K562 (cell line): ENCODE measurements at regions not wholly inside any gene's neighbourhood (a gene's known extent, or its start where the extent isn't known, plus 50 kb on each side); places are given as distances from the start of the nearest gene placed in this dataset.

ENCODE experiments used
- ATAC-seq: fragments of 200-7000 bp; cut with Tn5 transposase; 3 replicates; pipeline ENCODE4 v1.9.1; 2020; ENCODE audit warnings: moderate library complexity
- BruUV-seq: library from RNA; stranded (reverse); fragments of 400-500 nt; replicated peaks from 2 replicates; lab custom pipeline; 2021; lab: Mats Ljungman, UMichigan
- CTCF ChIA-PET: fragments of 300-600 bp; formaldehyde crosslinking; extraction: SDS; loops from one replicate; lab custom pipeline; 2021; ENCODE audit warnings: low intra/inter-chr PET ratio; lab: Yijun Ruan, JAX
- POLR2A ChIA-PET: fragments of 300-600, 350-650 bp; sonication (Branson Sonifier 250); formaldehyde crosslinking; extraction: SDS; loops from one replicate; lab custom pipeline; 2021; ENCODE audit warnings: antibody characterized with exemption, inconsistent platforms; lab: Yijun Ruan, JAX
- DNase-seq, 4 experiments: peaks; one replicate each; pipeline versions ENCODE4 v3.0.0 to v3.0.0-alpha.2; 2011 to 2018; ENCODE audit warnings: low spot score in 3 of 4, mixed read lengths in 3 of 4; ENCODE audit errors: extremely low read depth in 1 of 4
- FAIRE-seq: peaks from 2 replicates; lab custom pipeline; 2011; peaks lifted over from hg19 to GRCh38; lab: Jason Lieb, UNC
- H2AFZ ChIP-seq: 2 replicates; pipeline ENCODE4 v1.6.0; 2011; ENCODE audit warnings: low read depth, low read length, control low read depth, inconsistent platforms
- H3K27ac ChIP-seq: fragments of 200-600 bp; 3 replicates; pipeline ENCODE4 v1.8.0; 2011; ENCODE audit warnings: low read depth, mild to moderate bottlenecking, control low read depth, inconsistent platforms, low read length, moderate library complexity, mixed read lengths; ENCODE audit errors: extremely low read depth
- H3K27me3 ChIP-seq, 2 experiments: fragments of 300-600 bp in 1 of 2; 2 replicates in 1 of 2; 3 replicates in 1 of 2; pipeline versions ENCODE4 v1.6.0 to v1.8.0; 2011; ENCODE audit warnings: inconsistent platforms in 2 of 2, low read length in 2 of 2, mild to moderate bottlenecking in 1 of 2, mixed read lengths in 1 of 2, moderate library complexity in 1 of 2; ENCODE audit not compliant: control insufficient read depth in 2 of 2, insufficient read depth in 2 of 2
- H3K36me3 ChIP-seq: fragments of 300-600 bp; 3 replicates; pipeline ENCODE4 v1.8.0; 2011; ENCODE audit warnings: mild to moderate bottlenecking, low read length, inconsistent platforms; ENCODE audit not compliant: control insufficient read depth, insufficient read depth
- H3K4me1 ChIP-seq, 2 experiments: fragments of 200-600 bp in 1 of 2; replicated peaks in 1 of 2; 2 replicates in 1 of 2; 3 replicates in 1 of 2; pipeline versions ENCODE4 v1.5.1 to v1.8.0; 2011; ENCODE audit warnings: inconsistent platforms in 2 of 2, low read length in 2 of 2, mild to moderate bottlenecking in 1 of 2, mixed read lengths in 1 of 2, moderate library complexity in 1 of 2; ENCODE audit not compliant: control insufficient read depth in 2 of 2, insufficient read depth in 2 of 2
- H3K4me2 ChIP-seq: 2 replicates; pipeline ENCODE4 v1.6.1; 2011; ENCODE audit warnings: low read length, control low read depth, inconsistent platforms, mixed read lengths; ENCODE audit not compliant: insufficient read depth
- H3K4me3 ChIP-seq: fragments of 200-600 bp; sonication (generic), shearing (Covaris generic); 2 replicates; pipeline ENCODE4 v1.5.1; 2016; ENCODE audit warnings: control low read depth, inconsistent platforms
- H3K79me2 ChIP-seq: fragments of 200-600 bp; 3 replicates; pipeline ENCODE4 v1.8.0; 2011; ENCODE audit warnings: low read length, inconsistent platforms; ENCODE audit not compliant: control insufficient read depth, insufficient read depth
- H3K9ac ChIP-seq, 2 experiments: 2 replicates each; pipeline versions ENCODE4 v1.6.0 to v1.6.1; 2011; ENCODE audit warnings: low read depth in 2 of 2, low read length in 2 of 2, control low read depth in 1 of 2, inconsistent platforms in 1 of 2, mild to moderate bottlenecking in 1 of 2, mixed read lengths in 1 of 2; ENCODE audit not compliant: insufficient read depth in 1 of 2
- H3K9me1 ChIP-seq: one replicate; pipeline ENCODE4 v1.6.0; 2011; ENCODE audit warnings: inconsistent platforms, mild to moderate bottlenecking, low read length, moderate library complexity; ENCODE audit not compliant: control insufficient read depth, insufficient read depth
- H3K9me3 ChIP-seq: replicated peaks from 2 replicates; pipeline ENCODE4 v1.5.1; 2011; ENCODE audit warnings: low read depth, low read length, inconsistent platforms; ENCODE audit not compliant: control insufficient read depth, insufficient read depth
- H4K20me1 ChIP-seq: replicated peaks from 2 replicates; pipeline ENCODE4 v1.6.1; 2011; ENCODE audit warnings: low read length, inconsistent platforms, mixed read lengths; ENCODE audit not compliant: control insufficient read depth, insufficient read depth
- RBM34 ChIP-seq: fragments of 200-400 bp; formaldehyde crosslinking; IDR thresholded peaks from 2 replicates; pipeline ENCODE4 v1.6.1; 2018; ENCODE audit warnings: low read length, borderline replicate concordance; ENCODE audit not compliant: insufficient read depth
- TBP ChIP-seq: optimal IDR thresholded peaks from 2 replicates; pipeline ENCODE3; 2011; ENCODE audit warnings: low read depth, low read length, improper control_type of control experiment
- YY1 ChIP-seq, 3 experiments: IDR thresholded peaks; 2 replicates each; pipeline ENCODE4 v1.6.1; 2011; ENCODE audit warnings: low read length in 2 of 3, mild to moderate bottlenecking in 2 of 3, moderate library complexity in 2 of 3, borderline replicate concordance in 1 of 3, control low read depth in 1 of 3, low read depth in 1 of 3; ENCODE audit not compliant: insufficient read depth in 3 of 3, insufficient replicate concordance in 2 of 3, control insufficient read depth in 1 of 3, insufficient read length in 1 of 3; ENCODE audit errors: extremely low read depth in 1 of 3
- ZBED1 ChIP-seq: IDR thresholded peaks from 2 replicates; pipeline ENCODE4 v1.6.1; 2014
- WGBS: fragments of 100-300 bp; shearing (Covaris generic); methylation state at CpG from one replicate; pipeline ENCODE4 v1.1.6; 2016; ENCODE audit warnings: low coverage, mixed read lengths; ENCODE audit not compliant: insufficient coverage; ENCODE audit errors: missing lambda C conversion rate; 5-methylcytosine and 5-hydroxymethylcytosine counted together
- in situ Hi-C: fragments of 300-500 bp; cut with MboI; formaldehyde crosslinking; loops from 4 replicates; pipeline ENCODE4 v1.15.0; 2018; ENCODE audit warnings: inconsistent platforms, mixed read lengths
- intact Hi-C: fragments of 100-400 bp; cut with micrococcal nuclease; formaldehyde crosslinking; loops from 2 replicates; pipeline ENCODE4 v1.14.2; 2022
- TF ChIP-seq, protein P1 (sequence below): fragments of 250-450 bp; sonication (Bioruptor Pico); IDR thresholded peaks from 2 replicates; pipeline ENCODE4 v1.4.0; 2020; ENCODE audit warnings: mild to moderate bottlenecking, moderate library complexity, borderline replicate concordance
- TF ChIP-seq, protein P2 (sequence below): fragments of 250-450 bp; sonication (Bioruptor Pico); IDR thresholded peaks from 2 replicates; pipeline ENCODE4 v1.4.0; 2020; ENCODE audit warnings: mild to moderate bottlenecking, moderate library complexity

DNA sequence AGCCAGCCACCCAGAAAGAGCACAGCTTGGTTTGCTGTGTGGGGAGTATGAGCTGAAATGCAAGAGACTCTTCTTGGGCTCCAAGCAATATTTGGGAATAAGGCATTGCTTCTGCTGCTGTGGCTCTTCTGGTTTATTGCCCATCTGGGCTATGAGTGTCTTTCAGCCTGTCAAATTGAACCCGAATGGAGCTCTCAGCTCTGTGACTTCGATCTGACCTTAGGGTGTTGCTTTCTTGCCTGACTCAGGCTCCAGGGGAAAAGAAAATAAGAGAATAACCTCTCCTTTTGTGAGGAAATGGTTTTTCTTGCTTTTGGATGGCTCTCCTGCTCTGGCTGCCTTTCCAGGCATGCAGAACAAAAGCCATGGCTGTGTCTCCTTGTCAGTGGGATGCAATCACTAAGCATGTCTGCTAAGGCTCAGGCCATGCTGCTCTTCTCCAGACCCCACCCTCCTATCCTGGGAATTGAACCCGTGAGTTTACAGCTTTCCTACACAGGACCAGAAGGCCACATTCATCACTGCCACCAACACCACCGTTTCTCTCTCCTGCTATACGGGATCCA is 169.4 kb upstream of the JAG1 start:
- CTCF ChIA-PET, result no interaction called here
- Histone ChIP-seq H3K27me3 (no peaks in the 10 kb centered on the region), H3K9me3 (no peaks in the 10 kb centered on the region), H3K79me2 (no peaks in the 10 kb centered on the region), H3K9ac (no peak overlapping the region), H3K9me1 (no peaks in the 10 kb centered on the region), H3K36me3 (no peaks in the 10 kb centered on the region), H3K27ac (no peak overlapping the region), H3K4me3 (no peak overlapping the region), H3K4me2 (no peak overlapping the region), H4K20me1 (no peaks in the 10 kb centered on the region), H3K4me1 (no peaks in the 10 kb centered on the region), H2AFZ (no peak overlapping the region)
- no peak for DNase-seq
- BruUV-seq, result no TSS peak
- POLR2A ChIA-PET, result no interaction called here
- 0% methylated on average over 3 of the region's 5 CpGs for whole genome bisulfite sequencing
- intact Hi-C loops, result no loop called here
- in situ Hi-C loops, result no loop called here
- no peak for ATAC-seq
- FAIRE-seq, result no peak
- TF ChIP-seq ZBED1 (no peak), TBP (no peak), RBM34 (no peak), YY1 (IDR thresholded peaks at IDR 0.05; ENCODE audit: borderline replicate concordance in 1 of 3, control insufficient read depth in 1 of 3, extremely low read depth in 1 of 3, insufficient read depth in 3 of 3, insufficient read length in 1 of 3, insufficient replicate concordance in 2 of 3, low read depth in 1 of 3, low read length in 2 of 3) (no peak)
- TF ChIP-seq, protein P1, sequence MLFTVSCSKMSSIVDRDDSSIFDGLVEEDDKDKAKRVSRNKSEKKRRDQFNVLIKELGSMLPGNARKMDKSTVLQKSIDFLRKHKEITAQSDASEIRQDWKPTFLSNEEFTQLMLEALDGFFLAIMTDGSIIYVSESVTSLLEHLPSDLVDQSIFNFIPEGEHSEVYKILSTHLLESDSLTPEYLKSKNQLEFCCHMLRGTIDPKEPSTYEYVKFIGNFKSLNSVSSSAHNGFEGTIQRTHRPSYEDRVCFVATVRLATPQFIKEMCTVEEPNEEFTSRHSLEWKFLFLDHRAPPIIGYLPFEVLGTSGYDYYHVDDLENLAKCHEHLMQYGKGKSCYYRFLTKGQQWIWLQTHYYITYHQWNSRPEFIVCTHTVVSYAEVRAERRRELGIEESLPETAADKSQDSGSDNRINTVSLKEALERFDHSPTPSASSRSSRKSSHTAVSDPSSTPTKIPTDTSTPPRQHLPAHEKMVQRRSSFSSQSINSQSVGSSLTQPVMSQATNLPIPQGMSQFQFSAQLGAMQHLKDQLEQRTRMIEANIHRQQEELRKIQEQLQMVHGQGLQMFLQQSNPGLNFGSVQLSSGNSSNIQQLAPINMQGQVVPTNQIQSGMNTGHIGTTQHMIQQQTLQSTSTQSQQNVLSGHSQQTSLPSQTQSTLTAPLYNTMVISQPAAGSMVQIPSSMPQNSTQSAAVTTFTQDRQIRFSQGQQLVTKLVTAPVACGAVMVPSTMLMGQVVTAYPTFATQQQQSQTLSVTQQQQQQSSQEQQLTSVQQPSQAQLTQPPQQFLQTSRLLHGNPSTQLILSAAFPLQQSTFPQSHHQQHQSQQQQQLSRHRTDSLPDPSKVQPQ, result no peak
- TF ChIP-seq, protein P2, sequence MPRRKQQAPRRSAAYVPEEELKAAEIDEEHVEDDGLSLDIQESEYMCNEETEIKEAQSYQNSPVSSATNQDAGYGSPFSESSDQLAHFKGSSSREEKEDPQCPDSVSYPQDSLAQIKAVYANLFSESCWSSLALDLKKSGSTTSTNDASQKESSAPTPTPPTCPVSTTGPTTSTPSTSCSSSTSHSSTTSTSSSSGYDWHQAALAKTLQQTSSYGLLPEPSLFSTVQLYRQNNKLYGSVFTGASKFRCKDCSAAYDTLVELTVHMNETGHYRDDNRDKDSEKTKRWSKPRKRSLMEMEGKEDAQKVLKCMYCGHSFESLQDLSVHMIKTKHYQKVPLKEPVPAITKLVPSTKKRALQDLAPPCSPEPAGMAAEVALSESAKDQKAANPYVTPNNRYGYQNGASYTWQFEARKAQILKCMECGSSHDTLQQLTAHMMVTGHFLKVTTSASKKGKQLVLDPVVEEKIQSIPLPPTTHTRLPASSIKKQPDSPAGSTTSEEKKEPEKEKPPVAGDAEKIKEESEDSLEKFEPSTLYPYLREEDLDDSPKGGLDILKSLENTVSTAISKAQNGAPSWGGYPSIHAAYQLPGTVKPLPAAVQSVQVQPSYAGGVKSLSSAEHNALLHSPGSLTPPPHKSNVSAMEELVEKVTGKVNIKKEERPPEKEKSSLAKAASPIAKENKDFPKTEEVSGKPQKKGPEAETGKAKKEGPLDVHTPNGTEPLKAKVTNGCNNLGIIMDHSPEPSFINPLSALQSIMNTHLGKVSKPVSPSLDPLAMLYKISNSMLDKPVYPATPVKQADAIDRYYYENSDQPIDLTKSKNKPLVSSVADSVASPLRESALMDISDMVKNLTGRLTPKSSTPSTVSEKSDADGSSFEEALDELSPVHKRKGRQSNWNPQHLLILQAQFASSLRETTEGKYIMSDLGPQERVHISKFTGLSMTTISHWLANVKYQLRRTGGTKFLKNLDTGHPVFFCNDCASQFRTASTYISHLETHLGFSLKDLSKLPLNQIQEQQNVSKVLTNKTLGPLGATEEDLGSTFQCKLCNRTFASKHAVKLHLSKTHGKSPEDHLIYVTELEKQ (CRISPR knock-in tag), result no peak
